SIG-M5 treated with dmso at 0.1 percent for 504 hours (cell line): ENCODE measurements at regions not wholly inside any gene's neighbourhood (a gene's known extent, or its start where the extent isn't known, plus 50 kb on each side); places are given as distances from the start of the nearest gene placed in this dataset.

Experiments used
- DNase-seq: peaks from one replicate; lab custom pipeline; 2025; ENCODE audit not compliant: unreplicated experiment; lab: John Stamatoyannopoulos, UW

DNA sequence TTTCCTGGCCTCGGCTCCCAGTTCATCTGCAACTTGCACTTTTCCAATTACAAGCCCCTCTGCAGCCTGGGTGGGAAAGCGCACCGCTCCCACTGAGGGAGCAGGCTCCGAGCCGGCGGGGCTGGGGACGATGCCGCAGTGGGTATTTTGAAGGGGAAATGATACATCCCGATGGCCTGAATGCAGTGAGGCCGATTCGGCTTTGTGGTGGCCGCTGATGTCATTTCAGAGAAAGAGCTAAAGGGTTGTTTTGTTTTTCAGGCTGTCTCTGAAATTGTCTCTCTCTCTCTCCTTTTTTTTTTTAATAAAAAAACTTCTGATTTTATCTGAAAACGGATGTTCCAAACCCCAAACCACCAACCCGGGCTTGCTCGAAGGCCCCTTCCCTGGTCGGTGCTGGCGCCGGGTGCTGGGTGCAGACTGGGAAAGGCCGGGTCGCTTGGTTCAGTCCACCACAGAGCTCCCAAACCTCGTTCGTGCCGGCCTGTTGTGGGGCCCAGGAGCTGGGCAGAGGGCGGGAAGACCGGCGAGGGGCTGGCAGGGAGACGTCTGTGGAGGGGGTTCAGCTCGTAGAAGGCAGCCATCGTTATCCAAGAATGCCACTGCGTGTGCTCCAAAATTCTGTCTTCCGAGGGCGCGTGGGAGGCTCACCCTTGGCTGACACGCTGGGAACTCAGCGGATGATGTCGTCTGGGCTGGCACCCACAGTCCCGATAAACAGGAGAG, 102.8 kb downstream of the FOXL1 start:
- DNase-seq: no peak

- no peak for DNase-seq
Observed at GRCh38 chr16:86681757-86682106, 103.4 kb downstream of the FOXL1 start.

GRCh38 chr16:86682219-86682904, 104.0 kb downstream of the FOXL1 start:
- no peak for DNase-seq

- DNase-seq: no peak
Observed at GRCh38 chr16:86683441-86684194, 105.3 kb downstream of the FOXL1 start.

GRCh38 chr16:86685076-86685475, 106.7 kb downstream of the FOXL1 start:
- no peak for DNase-seq

- DNase-seq: no peak
Observed at GRCh38 chr16:86690970-86691369, 112.6 kb downstream of the FOXL1 start.

GRCh38 chr16:86692426-86692825, 114.1 kb downstream of the FOXL1 start:
- DNase-seq: no peak

DNA sequence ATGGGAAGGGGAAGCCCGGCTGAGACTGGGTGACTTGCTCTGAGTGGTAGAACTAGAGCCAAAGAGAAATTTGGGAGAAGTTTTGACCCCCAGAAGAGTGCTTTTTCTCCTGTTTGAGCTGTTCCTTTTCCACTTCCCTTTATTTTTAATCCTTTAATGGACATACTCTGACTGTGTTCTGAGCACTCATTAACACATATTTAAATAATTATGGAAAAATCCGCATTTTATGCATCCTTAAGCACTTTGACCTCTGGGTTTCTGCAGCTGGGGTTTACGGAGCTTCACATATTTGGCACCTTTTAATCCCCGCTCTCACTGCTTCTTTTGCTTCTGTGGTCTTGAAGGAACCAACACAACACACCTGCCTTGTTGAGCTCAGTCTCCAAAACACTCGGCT, 114.7 kb downstream of the FOXL1 start:
- no peak for DNase-seq

DNA sequence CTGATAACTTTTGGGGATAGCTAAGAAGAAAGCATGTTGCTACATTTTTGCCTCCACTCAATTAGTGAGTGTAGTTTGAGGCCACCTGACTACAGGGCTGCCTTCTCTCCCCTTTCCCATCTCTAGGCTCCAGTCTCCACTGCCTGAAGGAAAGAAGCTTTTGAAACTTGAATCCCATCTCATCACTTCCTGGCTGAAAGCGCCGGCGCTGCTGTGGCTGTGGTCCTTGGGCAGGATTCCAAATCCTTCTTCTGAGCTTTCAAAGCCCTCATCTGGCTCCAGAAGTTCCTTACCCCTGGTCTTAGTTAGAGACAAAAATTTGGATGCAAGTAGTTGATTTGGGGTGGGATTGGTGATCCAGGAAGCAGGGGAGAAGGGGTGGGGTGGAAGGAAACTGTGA, 119.4 kb downstream of the FOXL1 start:
- DNase-seq: no peak

DNA sequence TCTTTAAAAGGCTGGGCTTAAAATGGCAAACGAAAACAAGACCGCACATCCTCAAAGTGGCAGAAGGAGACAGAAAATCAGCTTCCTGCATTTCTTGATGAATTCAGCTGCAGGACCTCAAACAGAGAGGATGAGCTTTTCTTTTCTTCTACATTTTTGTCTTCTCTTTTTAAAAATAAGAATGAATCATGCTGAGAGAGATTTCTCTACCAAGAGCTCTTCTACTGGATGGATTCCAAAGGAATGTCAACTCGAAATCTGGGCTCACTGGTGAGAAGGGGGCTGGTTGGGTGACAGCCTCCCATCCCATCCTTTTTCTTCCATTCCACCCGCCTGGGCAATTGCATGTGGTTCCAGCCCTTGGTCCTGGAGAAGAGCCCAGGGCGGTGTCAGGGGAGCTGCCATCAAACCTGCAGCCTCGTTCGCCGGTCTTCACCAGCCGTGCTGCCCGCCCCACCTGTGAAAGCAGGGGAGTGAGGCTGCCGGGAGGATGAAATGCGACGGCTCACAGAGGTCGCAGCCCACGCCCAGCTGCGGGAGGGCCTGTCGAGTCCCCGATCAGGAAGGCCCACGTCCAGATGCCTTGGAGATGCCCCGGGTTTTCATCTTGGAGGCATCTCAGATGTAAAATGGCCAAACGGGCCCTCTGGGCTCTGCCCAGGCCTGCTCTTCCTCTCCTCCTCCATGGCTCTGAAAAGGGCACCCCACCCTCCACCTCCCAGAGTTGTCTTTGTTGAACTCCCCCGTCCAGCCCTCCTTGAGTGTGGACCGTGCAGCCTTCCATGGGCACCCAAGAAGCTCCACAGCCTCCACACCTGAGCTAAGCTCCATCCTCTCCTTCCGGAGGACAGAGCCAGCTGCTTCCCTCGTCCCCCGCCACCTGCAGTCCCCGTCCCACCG, 121.9 kb downstream of the FOXL1 start:
- DNase-seq: no peak

DNA sequence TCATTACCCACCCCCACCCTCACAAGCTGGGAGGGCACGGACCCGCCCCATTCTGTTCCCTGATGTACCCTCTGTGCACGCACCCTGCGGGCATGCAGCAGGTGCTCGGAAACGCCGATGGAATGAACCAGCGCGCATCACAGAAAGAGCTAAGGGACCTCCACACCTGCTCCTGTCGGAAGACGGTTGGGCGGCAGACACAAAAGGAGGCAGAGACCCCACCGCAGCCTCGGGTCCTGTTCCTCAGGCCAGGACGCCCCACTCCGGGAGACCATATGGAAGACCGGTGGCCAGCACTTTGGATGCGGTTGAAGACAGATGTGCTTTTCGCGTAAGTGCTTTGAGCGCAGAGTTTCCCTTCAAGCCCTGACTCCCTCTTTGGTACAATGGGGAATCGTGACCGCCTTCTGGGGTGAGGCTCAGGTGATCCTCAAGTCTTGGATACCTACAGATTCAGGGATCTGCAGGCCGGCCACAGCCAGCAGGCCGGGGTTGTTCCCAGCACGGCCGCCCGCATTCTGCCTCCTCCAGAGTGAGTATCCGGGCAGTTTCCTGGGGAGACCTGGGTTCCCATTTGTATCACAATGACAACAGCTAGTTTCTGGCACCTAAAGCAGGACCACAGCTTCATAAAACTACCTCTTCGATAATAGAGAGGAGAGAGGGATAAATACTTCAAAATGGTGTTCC, 123.1 kb downstream of the FOXL1 start:
- no peak for DNase-seq

DNA sequence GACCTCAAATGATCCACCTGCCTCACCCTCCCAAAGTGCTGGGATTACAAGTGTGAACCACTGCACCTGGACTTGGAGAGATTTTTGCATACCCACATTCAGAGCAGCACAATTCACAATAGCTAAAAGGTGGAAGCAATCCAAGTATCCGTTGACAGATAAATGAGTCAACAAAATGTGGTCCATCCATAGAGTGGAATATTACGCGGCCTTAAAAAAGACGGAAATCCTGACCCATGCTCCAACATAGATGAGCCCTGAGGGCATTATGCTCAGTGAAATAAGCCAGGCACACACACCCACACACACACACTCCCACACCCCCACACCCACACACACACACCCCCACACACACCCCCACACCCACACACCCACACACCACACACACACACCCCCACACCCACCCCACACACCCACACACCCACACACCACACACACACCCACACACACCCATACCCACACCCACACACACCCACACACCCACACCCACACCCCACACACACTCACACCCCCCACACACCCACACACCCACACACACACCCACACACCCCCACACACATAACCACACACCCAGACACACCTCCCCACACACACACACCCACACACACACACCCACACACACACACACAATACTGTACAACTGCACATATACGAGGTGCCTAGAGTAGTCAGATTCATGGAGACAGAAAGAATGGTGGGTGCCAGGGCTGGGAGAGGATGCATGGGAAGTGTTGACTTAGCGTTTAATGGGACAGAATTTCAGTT, 124.7 kb downstream of the FOXL1 start:
- no peak for DNase-seq

DNA sequence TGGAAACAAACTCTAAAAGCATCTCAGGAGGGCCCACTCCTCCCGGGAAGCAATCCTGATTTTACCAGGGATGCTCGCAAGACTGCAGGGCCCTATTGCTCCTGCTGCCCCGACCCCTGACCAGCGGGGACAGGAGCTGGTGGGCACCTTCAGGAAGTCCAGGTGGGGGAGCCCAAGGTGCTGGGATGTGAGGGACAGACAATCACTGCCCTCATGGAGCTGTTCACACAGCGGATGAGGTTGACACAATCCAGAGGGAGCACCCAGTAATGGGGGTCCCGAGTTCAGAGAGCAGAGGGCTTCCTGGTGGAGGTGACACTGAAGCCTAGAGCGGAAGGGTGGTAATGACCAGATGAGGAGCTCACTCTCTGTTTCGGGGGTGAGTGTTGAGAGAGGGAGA, 126.2 kb downstream of the FOXL1 start:
- DNase-seq: no peak

- DNase-seq: no peak
Observed at GRCh38 chr16:86706726-86707125, 128.4 kb downstream of the FOXL1 start.

DNA sequence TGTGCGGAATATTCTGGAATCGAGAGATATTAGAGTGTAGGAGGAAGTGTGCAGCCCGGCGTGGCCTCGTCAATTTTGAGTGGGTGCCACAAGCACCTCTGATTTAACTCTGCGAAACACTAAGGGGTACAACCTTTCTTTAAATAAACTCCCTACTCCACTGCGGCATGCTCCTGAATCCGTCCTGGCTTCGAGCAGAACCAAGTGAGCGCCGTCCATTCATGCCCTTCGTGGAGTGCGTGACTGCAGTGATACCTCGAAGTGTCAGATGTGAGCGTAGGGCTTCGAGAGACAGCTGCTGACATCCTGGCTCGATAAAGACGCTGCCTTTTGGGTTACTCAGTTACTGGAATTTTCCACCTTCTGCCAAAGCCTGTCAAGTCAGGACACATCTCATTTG, 128.8 kb downstream of the FOXL1 start:
- no peak for DNase-seq

DNA sequence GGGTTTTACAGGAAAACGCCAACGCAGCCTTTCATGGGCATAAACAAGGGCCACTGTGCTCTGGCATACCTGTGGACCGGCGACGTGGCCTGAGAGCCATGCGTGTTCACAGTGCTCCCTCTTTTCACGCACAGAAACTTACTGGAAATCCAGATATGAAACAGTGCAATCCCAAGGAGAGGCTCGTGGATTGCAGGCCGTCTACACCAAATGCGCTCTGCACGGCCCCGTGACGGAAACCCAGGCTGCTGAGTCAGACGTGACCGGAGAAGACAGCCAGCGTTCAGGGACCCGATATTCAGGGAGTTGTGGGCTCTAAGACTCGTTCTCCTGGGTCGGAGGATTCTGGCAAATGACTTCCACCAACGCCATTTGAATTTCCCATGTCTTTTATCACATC, 129.2 kb downstream of the FOXL1 start:
- no peak for DNase-seq

- DNase-seq: no peak
Observed at GRCh38 chr16:86708431-86708830, 130.1 kb downstream of the FOXL1 start.

DNA sequence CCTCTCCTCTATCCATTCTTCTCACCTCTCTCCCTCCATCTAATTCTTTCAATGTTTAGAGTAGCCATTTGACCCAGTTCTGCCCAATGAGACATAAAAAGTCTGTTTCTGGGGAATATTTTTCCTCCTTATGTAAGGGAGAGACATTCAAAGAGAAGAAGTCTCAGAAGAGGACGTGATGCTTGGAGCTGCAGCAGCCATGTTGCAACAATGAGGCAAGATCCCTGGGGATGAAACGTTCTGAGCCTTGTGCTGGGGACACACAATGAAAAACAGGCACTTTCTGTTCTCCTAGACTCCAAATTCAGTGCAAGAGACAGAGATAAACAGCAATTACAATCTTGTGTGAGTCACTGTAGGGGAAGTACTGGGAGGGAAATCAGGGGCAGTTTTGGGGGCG, 130.8 kb downstream of the FOXL1 start:
- DNase-seq: no peak

- no peak for DNase-seq
Observed at GRCh38 chr16:86709902-86710601, 131.7 kb downstream of the FOXL1 start.
